ENCODE measurements at regions not wholly inside any gene's neighbourhood (a gene's known extent, or its start where the extent isn't known, plus 50 kb on each side); places are given as distances from the start of the nearest gene placed in this dataset.
"Not testable (repeated sequence)": the region's sequence is repeated elsewhere in the genome, so short reads cannot be mapped to it uniquely, and the experiment has no call there.

DNA sequence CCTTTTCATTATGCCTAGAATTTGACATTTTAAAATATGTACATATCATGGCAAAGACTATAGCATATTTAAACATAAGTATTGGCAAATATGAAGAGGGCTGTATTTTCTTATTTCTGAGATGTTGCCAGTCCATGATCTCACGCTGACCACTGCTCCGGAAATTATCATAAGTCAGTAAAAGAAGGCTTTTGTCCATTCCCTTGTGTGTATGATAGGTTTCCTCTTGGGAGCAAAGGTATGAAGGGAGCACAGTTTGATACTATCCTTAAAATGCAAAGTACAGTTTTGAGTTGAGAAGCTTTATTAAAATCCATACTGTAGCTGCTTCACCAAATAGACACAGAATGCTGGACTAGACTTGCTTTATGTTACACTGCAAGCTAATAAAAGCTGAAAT lies 52.6 kb upstream of the AGA start:
- DNase-seq = no peak

DNA sequence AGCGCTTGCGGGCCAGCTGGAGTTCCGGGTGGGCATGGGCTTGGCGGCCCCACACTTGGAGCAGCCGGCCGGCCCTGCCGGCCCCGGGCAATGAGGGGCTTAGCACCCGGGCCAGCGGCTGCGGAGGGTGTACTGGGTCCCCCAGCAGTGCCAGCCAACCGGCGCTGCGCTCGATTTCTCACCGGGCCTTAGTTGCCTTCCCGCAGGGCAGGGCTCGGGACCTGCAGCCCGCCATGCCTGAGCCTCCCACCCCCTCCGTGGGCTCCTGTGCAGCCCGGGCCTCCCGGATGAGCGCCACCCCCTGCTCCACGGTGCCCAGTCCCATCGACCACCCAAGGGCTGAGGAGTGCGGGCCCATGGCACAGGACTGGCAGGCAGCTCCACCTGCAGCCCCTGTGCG lies 53.4 kb upstream of the AGA start:
- DNase-seq = not testable (repeated sequence)

DNA sequence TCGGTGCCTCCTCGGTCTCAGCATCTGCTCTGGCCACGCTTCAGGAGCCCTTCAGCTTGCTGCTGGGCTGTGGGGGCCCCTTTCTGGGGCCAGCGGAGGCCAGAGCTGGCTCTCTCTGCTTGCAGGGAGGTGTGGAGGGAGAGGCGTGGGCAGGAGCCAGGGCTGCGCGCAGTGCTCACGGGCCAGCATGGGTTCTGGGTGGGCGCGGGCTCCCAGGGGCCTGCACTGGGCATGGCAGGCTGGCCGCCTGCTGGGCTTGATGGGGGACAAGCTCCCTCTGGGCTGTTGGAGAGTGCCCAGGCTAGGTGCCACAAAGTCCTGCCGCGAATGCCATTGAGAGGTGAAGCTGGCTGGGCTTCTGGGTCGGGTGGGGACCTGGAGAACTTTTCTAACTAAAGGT lies 57.3 kb upstream of the AGA start:
- DNase-seq = no peak

DNA sequence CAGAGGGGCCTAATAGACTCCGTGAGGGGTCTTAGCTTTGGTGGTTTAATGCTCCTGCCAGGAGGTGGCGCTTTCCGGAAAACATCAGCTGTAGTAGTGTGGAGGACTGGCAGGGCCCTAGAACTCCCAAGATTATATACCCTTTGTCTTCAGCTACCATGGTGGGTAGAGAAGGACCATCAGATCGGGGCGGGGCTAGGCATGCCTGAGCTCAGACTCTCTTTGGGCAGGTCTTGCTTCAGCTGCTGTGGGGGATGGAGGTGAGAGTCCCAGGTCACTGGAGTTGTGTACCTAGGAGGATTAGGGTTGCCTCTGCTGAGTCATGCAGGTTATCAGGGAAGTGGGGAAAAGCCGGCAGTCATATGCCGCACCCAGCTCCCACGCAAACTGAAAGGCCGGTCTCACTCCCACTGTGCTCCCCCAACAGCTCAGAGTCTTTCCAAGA lies 63.0 kb upstream of the AGA start:
- DNase-seq = no peak

DNA sequence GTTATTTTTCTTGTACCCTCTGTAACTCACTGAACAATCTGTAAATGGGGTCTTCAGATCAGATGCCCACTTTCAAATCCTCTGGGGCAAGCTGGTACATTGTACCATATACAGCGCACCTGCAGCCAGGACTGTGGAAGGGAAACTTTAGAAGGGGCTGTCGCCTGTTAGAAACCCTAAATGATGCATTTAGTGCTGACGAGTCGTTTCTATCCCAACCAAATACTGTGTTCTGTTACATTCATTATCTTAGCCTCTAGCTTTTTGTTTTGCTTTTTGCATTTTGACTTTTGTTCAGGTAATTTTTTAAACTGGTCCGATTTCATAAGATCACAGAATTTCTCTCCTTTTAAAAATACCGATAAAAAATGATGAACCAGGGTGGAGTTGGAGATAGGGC lies 66.4 kb upstream of the AGA start:
- DNase-seq = no peak

DNA sequence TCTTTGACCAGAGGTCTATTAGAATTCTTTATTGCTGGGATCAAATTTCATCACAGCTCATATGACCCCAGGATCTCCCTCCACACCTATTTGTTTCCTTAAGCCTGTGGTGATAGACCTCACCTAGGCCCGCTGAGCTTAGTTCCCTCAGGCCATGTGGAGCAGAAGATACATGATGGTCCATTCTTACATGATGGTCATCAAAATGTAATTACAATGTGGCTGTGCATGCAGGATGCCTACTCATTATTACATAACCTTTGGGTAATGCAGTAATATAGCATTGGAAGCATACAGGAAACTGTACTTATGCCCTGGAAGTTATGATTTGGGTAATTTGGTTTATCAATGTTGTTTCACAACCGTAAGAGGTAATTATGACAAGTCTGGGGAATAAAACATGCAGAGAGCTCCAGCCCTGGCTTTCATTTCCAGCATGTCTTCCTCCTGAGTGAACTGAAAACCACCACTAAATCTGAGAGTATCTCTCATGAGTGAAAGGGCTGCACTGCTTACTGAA lies 67.0 kb upstream of the AGA start:
- no peak for DNase-seq

DNA sequence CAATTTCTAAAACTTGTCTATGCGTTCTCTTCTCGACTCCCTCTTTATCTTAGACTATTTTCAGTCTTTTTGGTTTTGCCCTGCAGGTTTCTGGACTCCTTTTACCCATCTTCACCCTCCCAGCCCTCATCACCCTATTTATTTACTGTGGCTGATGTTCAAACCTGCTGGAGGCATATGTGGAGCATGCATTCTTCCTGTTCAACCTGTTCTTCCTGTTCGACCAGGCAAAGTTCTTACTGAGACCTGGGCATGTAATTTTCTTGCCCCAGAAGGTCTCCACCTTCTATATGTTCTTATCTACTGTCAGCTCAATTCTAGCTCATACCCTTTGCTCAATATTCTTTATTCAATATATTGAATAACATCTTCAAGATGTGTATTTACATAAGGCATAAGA lies 69.4 kb upstream of the AGA start:
- DNase-seq = no peak

DNA sequence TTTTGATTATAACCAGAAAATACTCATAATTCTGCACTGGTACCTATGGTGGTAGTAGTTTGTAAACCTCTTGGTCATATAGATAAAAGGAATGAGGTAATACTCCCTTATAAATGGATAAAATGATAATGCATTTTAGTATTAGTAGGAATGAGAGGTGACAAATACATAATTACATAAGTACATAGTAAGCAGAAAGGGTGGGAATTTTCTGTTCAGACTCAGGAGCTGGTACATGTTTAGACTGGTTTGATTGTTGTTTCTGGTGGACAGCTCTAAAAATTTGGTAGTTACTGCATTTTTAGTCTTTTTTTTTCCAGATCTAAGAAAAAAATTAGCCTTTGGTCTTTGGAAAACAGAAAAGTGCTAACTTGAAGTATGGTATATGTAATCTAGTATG lies 70.4 kb upstream of the AGA start:
- DNase-seq = no peak

DNA sequence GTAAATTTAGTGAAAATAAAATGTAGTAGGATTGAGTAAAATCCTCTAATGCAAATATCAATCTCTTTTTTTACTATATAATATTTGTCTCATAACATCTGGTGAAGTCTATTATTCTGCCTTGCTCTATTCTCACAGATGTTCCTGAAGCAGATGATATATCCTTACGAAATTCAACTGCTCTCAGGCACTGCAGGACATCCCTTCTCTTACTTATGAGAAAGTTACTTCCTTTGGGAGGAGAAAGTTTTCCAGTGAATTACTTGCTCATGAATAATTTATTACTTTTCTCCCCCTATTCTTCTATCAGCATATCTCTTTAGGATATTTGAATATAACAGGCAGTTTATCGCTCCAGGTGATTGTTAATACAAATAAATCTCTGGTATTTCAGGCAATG lies 75.6 kb upstream of the AGA start:
- DNase-seq = no peak

DNA sequence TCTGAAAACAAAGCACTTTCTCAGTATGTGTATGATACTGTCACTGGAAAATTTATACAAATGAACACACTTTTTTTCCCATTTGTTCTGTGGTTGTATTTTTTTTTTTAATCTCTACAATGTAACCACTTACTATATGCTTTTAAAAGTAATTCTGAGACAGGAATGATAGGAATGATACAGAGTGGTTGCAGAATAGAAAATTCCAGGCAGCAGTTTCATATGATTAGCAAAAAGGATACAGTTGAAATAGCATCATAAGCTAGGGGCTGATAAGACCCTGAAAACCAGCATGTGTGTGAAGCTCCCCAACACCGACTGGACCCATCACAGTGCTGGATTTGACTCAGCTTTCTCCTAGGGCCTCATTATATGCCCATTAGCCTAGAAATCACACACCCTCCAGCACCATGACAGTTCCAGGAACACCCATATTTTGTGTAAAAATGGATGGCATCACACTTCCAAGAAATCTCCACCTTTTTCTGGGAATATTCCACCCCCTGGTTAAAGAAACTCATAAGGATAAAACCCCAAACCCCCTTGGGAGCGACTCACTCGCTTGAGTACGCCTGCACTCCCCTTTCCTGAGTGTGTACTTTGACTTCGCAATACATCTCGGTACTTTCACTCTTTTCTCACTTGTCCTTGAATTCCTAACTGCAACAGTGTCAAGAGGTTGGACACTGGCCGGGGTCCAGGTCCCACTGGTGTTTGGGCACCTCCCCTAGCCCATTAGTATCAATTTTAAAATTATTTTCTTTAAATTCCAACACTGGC lies 77.4 kb upstream of the AGA start:
- DNase-seq = no peak

DNA sequence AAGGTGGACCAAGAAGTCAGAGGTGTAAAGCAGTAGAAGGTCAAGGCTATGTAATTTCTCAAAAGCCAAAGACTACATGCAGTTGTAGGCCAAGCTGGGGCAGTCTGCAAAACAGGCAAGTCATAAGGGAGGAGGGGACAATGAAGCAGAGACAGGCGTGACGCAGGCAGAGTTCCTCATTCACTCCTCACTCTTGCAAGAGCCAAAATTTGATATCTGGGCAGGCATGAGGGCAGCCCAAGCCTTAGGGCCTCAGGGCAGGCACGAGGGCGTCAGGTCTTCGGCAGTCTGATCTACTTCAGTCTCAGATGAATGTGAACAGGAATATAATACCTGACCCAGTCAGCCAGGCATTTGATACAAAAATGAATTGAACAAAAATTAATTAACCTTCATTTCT lies 86.4 kb upstream of the AGA start:
- no peak for DNase-seq

DNA sequence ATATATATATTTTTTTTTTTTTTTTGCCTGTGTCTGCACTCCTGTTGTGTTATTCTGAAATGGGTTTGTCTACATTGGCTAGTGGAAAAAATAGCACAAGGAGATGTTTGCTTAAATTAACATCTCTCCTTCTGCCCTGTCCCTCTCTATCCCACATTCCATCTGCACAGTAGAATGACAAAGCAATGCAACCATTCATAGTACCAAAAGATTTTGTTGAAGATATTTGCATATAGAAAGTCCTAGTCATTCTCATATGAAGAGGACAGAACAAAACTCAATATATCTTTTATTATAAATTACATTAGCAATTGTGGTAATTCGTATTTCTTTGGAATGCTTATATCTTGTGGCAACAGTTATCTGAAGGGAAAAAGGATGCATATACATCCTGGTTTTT lies 88.3 kb upstream of the AGA start:
- no peak for DNase-seq

DNA sequence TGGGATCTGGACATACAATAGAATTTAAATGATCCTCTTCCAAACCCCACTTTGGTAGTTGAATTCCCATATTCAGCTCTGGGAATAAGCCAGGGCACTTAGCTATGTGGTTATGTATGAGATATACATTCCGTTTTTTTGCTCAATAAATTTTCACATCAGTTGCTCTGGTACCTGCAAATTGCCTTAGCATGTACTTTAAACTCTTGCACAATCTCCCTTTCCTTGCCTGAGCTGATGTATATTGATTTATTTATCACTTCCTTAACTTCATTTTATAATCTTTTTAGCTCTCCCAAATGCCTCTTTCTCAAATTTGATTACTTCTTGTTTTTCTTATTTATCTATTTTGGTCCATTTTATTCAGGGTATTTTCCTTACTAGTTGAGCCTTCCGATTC lies 90.1 kb upstream of the AGA start:
- DNase-seq = no peak

DNA sequence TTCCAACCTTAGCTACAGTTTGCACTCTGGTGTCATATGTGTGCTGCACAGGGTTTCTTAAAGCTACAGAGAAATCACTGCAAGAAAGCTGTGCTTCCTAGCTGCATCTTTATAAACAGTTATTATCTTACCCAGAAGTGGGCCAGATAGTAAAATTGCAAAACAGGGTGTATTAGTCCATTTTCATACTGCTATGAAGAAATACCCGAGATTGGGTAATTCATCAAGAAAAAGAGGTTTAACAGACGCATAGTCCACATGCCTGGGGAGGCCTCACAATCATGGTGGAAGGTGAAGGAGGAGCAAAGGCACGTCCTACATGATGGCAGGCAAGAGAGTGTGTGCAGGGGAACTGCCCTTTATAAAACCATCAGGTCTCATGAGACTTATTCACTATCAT lies 92.6 kb upstream of the AGA start:
- DNase-seq = not testable (repeated sequence)

DNA sequence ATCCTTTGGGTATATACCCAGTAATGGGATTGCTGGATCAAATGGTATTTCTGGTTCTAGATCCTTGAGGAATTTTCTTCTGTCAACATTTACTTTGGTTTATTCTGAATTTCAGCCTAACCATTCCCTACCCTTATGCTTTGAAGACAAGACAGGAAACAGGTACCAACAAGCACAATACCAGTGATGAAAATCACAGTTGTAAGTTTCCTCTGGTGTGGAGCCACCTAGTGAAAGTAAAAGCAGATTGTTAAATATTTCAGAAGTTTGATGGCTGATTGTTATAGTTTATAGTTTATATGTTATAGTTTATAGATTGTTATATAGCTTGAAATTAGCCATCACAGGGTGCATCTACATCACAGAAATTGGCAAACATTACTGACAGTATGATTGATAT lies 104.5 kb upstream of the AGA start:
- DNase-seq = no peak

DNA sequence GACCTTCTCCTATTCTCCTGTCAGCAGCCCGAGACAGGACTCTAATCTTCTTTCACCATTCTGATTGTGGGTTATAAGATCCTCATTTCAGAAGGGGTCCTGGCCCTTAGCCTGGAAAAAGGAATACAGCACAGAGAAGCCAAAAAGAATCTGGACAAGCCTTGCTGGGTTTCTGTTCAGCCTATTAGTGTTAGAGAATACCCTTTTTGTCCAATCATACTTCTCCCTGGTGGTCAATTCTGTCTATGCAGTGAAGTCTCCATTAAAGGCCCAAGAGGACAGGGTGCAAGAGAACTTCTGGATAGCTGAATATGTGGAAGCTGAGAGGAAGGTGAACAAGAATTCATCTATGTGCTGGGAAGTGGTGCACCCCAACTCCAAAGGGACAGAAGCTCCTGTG lies 105.7 kb upstream of the AGA start:
- no peak for DNase-seq

DNA sequence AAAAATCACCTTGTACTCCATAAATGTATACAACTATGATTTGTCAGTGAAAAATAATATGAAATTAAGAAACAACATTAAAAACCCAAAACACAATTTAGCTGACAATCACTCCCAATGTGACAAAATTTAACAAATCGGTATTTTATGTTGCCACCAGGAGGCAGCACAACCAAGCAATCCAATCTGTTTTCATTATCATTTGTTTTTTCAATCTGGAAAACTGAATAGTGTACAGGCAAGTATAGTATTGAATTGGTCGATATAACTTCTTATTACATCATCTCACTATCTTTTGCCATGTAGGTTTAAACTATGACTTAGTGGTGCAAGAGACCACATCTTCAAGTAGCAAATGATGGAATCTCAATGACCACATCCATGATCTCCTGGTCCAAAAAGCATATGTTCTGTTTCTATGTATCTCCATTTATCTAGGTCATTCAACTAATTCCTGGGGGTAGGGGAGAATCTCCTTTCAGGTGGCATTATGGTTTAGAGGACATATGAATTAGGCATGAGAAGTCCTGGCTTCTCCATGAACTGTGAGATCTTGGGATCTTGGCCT lies 112.9 kb upstream of the AGA start:
- DNase-seq = no peak

DNA sequence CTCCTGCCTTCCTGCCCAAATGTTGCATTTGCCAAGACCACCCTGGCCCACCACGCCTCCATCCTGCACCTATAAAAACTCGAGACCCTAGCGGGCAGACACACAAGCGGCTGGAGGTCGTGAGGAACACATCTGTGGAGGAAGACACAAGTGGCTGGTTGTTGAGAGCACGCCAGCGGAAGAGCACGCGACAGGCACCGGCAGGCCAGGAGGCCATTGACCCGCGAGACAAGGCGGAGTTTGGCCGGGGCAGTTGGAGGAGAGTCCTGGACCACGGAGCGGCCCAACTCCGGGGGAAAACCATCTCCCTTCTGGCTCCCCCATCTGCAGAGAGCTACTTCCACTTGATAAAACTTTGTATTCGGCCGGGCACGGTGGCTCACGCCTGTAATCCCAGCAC lies 115.2 kb upstream of the AGA start:
- DNase-seq = no peak

DNA sequence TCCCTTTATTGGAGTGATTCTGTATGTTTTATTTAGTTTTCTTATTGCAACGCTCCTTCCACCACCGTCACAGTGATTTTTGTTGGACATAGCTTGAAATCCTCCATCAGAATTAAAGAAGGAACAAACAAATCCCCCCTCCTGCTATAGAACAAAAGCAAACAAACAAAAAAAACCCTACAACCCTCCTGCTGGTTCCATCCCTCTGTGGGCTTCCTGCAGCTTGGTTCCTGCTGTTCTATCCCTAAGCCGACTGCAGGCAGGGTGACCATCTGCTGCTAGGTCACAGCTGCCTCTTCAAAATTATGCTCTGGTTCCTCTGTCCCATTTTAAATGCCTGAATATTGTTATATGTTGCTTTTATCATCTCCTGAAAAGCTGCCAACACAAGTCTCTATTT lies 116.8 kb upstream of the AGA start:
- no peak for DNase-seq

DNA sequence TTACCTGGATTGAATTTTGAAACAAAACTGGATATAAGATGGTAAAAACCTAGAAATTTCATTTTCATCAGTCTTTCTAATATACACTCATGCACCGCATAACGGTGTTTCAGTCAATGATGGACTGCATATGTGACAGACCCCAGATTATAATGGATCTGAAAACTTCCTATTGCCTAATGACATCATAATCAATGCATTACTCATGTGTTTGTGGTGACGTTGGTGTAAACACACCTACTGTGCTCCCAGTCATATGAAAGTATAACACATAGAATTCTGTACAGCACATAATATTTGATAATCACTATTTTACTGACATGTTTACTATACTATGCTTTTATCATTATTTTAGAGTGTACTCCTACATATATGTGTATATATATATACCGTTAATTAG lies 119.9 kb upstream of the AGA start:
- no peak for DNase-seq

DNA sequence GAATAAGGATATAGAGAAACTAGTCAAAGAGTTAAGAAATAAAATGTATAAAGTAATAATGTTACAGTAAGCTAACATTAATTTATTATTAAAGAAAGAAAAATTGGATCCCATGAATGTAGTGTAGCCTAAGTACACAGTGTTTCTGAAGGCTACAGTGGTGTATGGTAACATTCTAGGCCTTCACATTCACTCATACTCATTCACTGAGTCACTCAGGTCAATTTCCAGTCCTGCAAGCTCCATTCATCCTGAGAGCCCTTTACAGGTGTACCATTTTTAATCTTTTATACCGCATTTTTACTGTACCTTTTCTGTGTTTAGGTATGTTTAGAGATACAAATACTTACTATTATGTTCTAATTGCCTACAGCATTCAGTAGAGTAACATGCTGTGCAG lies 120.6 kb upstream of the AGA start:
- no peak for DNase-seq

DNA sequence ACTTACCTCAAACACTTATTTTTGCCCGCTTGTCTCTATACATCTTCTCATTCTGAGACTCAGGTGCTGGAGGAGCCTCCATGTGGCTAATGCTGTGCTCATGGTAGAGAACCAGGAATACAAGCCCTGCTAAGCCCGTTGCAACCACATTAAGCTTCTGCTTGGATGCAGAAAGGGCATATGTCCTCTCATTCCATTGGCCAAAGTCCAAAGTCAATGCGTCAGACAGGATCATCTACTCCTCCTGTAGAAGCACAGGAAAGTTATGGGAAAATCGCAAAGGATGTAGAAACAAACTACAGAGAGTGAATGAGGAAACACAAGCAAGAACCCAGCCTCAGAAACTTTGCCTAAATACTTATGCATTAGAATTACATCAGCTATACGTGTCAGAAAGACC lies 124.5 kb upstream of the AGA start:
- DNase-seq = no peak

DNA sequence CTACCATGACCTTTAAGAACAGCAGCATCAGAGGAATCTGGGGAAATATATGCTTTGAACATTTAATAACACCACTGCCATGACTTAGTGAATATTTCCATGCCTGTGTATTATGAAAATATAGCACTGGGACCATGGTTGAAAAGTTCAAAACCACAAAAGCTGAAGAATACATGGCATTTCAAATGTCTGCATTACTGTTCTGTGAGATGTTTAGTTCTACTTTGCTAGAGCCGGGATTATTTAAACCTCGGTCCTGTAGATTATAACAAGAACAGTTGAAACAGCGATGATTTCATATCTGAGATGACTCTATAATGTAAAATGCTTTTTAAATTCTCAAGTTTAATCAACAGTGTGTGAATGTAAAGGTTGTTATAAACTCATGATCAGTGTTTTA lies 126.7 kb upstream of the AGA start:
- DNase-seq = no peak

DNA sequence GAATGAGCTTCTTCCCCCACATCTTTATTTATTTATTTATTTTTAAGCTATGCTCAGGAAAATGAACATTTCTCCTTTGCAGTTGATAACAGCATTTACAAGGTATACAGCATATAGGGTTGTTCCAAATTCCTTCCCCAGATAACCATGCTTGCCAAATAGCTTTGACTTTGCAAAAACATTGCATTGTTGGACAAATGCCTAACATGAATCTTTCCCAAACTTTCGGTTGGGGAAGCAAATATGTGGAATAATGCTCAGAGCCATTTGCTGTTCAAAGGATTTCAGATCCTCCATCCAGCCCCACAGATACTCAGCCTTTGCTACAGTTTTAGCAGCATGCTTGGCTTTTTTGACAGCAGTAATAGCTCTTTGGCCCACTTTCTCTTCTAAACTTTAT lies 127.2 kb upstream of the AGA start:
- no peak for DNase-seq

DNA sequence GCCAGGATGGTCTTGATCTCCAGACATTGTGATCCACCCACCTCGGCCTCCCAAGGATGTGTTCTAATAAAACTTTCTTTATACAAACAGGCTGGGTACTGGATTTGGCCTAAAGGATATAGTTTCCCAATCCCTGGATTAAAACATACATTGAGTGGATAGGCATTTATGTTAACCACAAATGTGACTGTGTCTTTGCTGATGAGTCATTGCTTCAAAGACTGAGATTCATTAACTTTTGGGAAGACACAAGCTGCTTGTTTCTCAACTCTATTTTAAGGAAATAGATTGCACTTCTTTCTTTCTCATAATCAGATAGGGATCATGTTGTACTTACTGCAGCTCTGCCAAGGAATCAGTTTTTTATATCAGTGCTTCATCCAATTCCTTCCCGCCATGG lies 131.3 kb upstream of the AGA start:
- DNase-seq = no peak
